Esophagus muscularis mucosa (tissue), 4 donors: ENCODE measurements at regions not wholly inside any gene's neighbourhood (a gene's known extent, or its start where the extent isn't known, plus 50 kb on each side); places are given as distances from the start of the nearest gene placed in this dataset.

Experiments used
- CTCF ChIP-seq, 3 experiments: fragments of 200-600 bp in 2 of 3; fragments of 450-650 bp in 1 of 3; sonication (generic) in 2 of 3; IDR thresholded peaks; one replicate each; pipeline ENCODE4 v1.5.1; 2017 to 2019; ENCODE audit warnings: antibody characterized with exemption in 3 of 3, mild to moderate bottlenecking in 2 of 3, moderate library complexity in 1 of 3
- EP300 ChIP-seq: sonication (generic); formaldehyde crosslinking; IDR thresholded peaks from one replicate; pipeline ENCODE4 v1.6.1; 2017; ENCODE audit warnings: antibody characterized with exemption
- POLR2A ChIP-seq: fragments of 450-650 bp; IDR thresholded peaks from one replicate; pipeline ENCODE4 v1.6.1; 2017; ENCODE audit warnings: antibody characterized with exemption, moderate library complexity, mild to moderate bottlenecking, low read depth

DNA sequence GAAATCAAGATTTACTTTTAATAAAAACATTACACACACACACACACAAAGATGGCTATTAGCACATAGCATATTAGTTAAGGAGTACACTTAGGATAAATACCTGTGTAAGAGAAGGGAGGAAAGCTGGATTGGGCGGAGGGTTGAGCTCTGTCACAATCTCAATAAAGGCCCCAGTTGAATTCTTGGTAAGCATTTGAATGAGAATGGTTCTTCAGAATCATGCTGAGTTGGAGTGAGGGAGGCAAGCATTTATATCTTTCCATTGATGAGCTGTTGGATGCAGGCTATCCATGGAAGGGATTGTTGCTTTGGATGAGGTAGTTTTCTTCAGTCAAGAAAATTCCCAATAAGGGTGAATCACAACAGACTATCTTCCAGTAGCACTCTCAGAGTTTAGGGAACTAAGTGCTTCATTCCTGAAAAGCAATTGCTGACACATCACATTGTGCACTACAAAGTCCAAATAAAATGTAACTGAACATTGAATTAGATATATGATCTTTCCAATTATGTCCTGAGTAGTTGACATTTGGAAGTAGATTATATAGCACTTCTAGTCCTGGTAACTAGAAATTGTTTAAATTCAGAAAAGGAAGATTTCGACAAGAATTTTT lies 95.7 kb downstream of the SUCNR1 start:
- no peak for TF ChIP-seq CTCF (IDR thresholded peaks at IDR 0.05)
- no peak for TF ChIP-seq POLR2A
- no peak for TF ChIP-seq EP300
